Hematopoietic multipotent progenitor cell treated with erythropoietin and hydrocortisone succinate and interleukin-3 and kit ligand, for 17 days (in vitro differentiated cells): ENCODE measurements at regions not wholly inside any gene's neighbourhood (a gene's known extent, or its start where the extent isn't known, plus 50 kb on each side); places are given as distances from the start of the nearest gene placed in this dataset.

ENCODE experiments used
- DNase-seq: peaks from one replicate; pipeline ENCODE4 v3.0.0-alpha.2; 2015; ENCODE audit warnings: low spot score

- no peak for DNase-seq
Observed at GRCh38 chr12:92553389-92553788, 149.4 kb upstream of the PLEKHG7 start.

- DNase-seq: no peak
Observed at GRCh38 chr12:92552412-92553108, 150.2 kb upstream of the PLEKHG7 start.

GRCh38 chr12:92551853-92552397 lies 150.9 kb upstream of the PLEKHG7 start:
- no peak for DNase-seq

- DNase-seq: no peak
Observed at GRCh38 chr12:92551210-92551609, 151.6 kb upstream of the PLEKHG7 start.

- no peak for DNase-seq
Observed at GRCh38 chr12:92550661-92551060, 152.1 kb upstream of the PLEKHG7 start.

- DNase-seq: no peak
Observed at GRCh38 chr12:92550254-92550653, 152.5 kb upstream of the PLEKHG7 start.

GRCh38 chr12:92549516-92549915 lies 153.3 kb upstream of the PLEKHG7 start:
- DNase-seq: no peak

GRCh38 chr12:92547906-92548305 lies 154.9 kb upstream of the PLEKHG7 start:
- no peak for DNase-seq

- no peak for DNase-seq
Observed at GRCh38 chr12:92547420-92547819, 155.4 kb upstream of the PLEKHG7 start.

- no peak for DNase-seq
Observed at GRCh38 chr12:92546635-92547348, 156.0 kb upstream of the PLEKHG7 start.

GRCh38 chr12:92546259-92546634 lies 156.5 kb upstream of the PLEKHG7 start:
- no peak for DNase-seq

- no peak for DNase-seq
Observed at GRCh38 chr12:92544322-92544721, 158.5 kb upstream of the PLEKHG7 start.

- DNase-seq: no peak
Observed at GRCh38 chr12:92543840-92544239, 158.9 kb upstream of the PLEKHG7 start.

- DNase-seq: no peak
Observed at GRCh38 chr12:92543359-92543758, 159.4 kb upstream of the PLEKHG7 start.

- no peak for DNase-seq
Observed at GRCh38 chr12:92541731-92542130, 161.1 kb upstream of the PLEKHG7 start.

GRCh38 chr12:92540782-92541423 lies 161.9 kb upstream of the PLEKHG7 start:
- DNase-seq: no peak

GRCh38 chr12:92539976-92540781 lies 162.6 kb upstream of the PLEKHG7 start:
- DNase-seq: no peak

- DNase-seq: no peak
Observed at GRCh38 chr12:92539110-92539749, 163.6 kb upstream of the PLEKHG7 start.

GRCh38 chr12:92537290-92537960 lies 165.4 kb upstream of the PLEKHG7 start:
- no peak for DNase-seq

- no peak for DNase-seq
Observed at GRCh38 chr12:92535961-92536360, 166.8 kb upstream of the PLEKHG7 start.

- DNase-seq: no peak
Observed at GRCh38 chr12:92533280-92533890, 169.4 kb upstream of the PLEKHG7 start.
